Transverse colon (tissue), 4 donors: ENCODE measurements at regions not wholly inside any gene's neighbourhood (a gene's known extent, or its start where the extent isn't known, plus 50 kb on each side); places are given as distances from the start of the nearest gene placed in this dataset.

Experiments
- DNase-seq: peaks from one replicate; pipeline ENCODE4 v3.0.0-alpha.2; 2019
- H3K27ac ChIP-seq, 4 donors: fragments of 200-600 bp; sonication (generic); 2 replicates each; pipeline ENCODE4 v1.5.1; 2016 to 2018; ENCODE audit warnings: inconsistent platforms in 4 of 4
- H3K27me3 ChIP-seq: fragments of 200-600 bp; sonication (generic); 2 replicates; pipeline ENCODE4 v1.5.1; 2017; ENCODE audit warnings: inconsistent platforms
- H3K36me3 ChIP-seq, 4 donors: fragments of 200-600 bp; sonication (generic); 2 replicates each; pipeline ENCODE4 v1.5.1; 2017 to 2019; ENCODE audit warnings: inconsistent platforms in 4 of 4
- H3K4me1 ChIP-seq, 4 donors: fragments of 200-600 bp; sonication (generic); 2 replicates each; pipeline ENCODE4 v1.5.1; 2017 to 2020; ENCODE audit warnings: inconsistent platforms in 4 of 4
- H3K4me3 ChIP-seq, 4 donors: fragments of 200-600 bp; sonication (generic); 1 replicate in 1 of 4; 2 replicates in 3 of 4; pipeline versions ENCODE4 v1.5.1 to v1.6.1; 2017 to 2019; ENCODE audit warnings: inconsistent platforms in 4 of 4
- H3K9me3 ChIP-seq, 2 donors: fragments of 200-600 bp; sonication (generic); 2 replicates each; pipeline ENCODE4 v1.5.1; 2017 to 2019; ENCODE audit warnings: inconsistent platforms in 2 of 2
- CTCF ChIP-seq, 5 experiments: fragments of 200-600 bp in 3 of 5; fragments of 450-650 bp in 2 of 5; sonication (generic) in 3 of 5; IDR thresholded peaks; 1 replicate in 2 of 5; 2 replicates in 3 of 5; pipeline ENCODE4 v1.5.1; 2016 to 2017; ENCODE audit warnings: antibody characterized with exemption in 5 of 5, inconsistent platforms in 3 of 5, mild to moderate bottlenecking in 2 of 5, moderate library complexity in 1 of 5
- EP300 ChIP-seq: sonication (generic); formaldehyde crosslinking; IDR thresholded peaks from one replicate; pipeline ENCODE4 v1.6.1; 2017; ENCODE audit warnings: antibody characterized with exemption, low read depth
- POLR2A ChIP-seq: fragments of 450-650 bp; IDR thresholded peaks from one replicate; pipeline ENCODE4 v1.6.1; 2016; ENCODE audit warnings: antibody characterized with exemption, mild to moderate bottlenecking, moderate library complexity
- POLR2AphosphoS5 ChIP-seq, 3 donors: sonication (generic); formaldehyde crosslinking; IDR thresholded peaks; one replicate each; pipeline ENCODE4 v1.6.1; 2016; ENCODE audit warnings: antibody characterized with exemption in 3 of 3
- WGBS, 2 donors: methylation state at CpG; one replicate each; pipeline ENCODE4 v1.1.5; 2018; ENCODE audit warnings: low coverage in 1 of 2; 5-methylcytosine and 5-hydroxymethylcytosine counted together
- in situ Hi-C, 4 donors: fragments of 200-750 bp; cut with MboI; loops; one replicate each; pipeline versions ENCODE4 v1.15.0 to v1.15.1; 2017; ENCODE audit warnings: low sequenced_read_pairs in 3 of 4, low pct_ligation_motif_present in 1 of 4, low pct_unique_long_range_greater_than_20kb in 1 of 4
- intact Hi-C: fragments of 100-400 bp; cut with DNase I; formaldehyde crosslinking; loops from one replicate; pipeline ENCODE4 v1.15.1; 2023; ENCODE audit warnings: low total_unique reads

GRCh38 chr11:86891036-86891435, 64.2 kb downstream of the FZD4 start:
- no peak for DNase-seq
- Histone ChIP-seq H3K9me3 (no peaks in the 10 kb centered on the region), H3K27me3 (no peaks in the 10 kb centered on the region), H3K4me3 (no peak overlapping the region), H3K36me3 (no peaks in the 10 kb centered on the region), H3K4me1 (no peaks in the 10 kb centered on the region), H3K27ac (no peak overlapping the region)
- in situ Hi-C loops: no loop called here
- 17 to 26% methylated on average over 1 to 2 of the region's 2 CpGs for WGBS, 2 donors
- intact Hi-C loops: no loop called here
- no peak for TF ChIP-seq POLR2A
- no peak for TF ChIP-seq CTCF (IDR thresholded peaks at IDR 0.05)
- TF ChIP-seq EP300: no peak
- no peak for TF ChIP-seq POLR2AphosphoS5 (IDR thresholded peaks at IDR 0.05)

GRCh38 chr11:86893235-86893634, 62.0 kb downstream of the FZD4 start:
- Histone ChIP-seq H3K4me3 (no peak overlapping the region), H3K27me3 (no peaks in the 10 kb centered on the region), H3K27ac (no peak overlapping the region), H3K9me3 (no peaks in the 10 kb centered on the region), H3K4me1 (no peaks in the 10 kb centered on the region), H3K36me3 (no peaks in the 10 kb centered on the region)
- TF ChIP-seq POLR2AphosphoS5 (IDR thresholded peaks at IDR 0.05): no peak
- no peak for TF ChIP-seq POLR2A
- no peak for TF ChIP-seq CTCF (IDR thresholded peaks at IDR 0.05)
- no peak for TF ChIP-seq EP300
- WGBS, 2 donors: 75 to 86% methylated on average over 2 to 3 of the region's 3 CpGs
- DNase-seq: no peak
- in situ Hi-C loops (no loop called here), intact Hi-C loops (no loop called here)
